Ramos (cell line): ENCODE measurements at regions not wholly inside any gene's neighbourhood (a gene's known extent, or its start where the extent isn't known, plus 50 kb on each side); places are given as distances from the start of the nearest gene placed in this dataset.

Experiments
- in situ Hi-C: fragments of 300-500 bp; cut with MboI; formaldehyde crosslinking; loops from one replicate; pipeline ENCODE4 v1.14.3; 2022; ENCODE audit warnings: low sequenced_read_pairs; ENCODE audit not compliant: unreplicated experiment

DNA sequence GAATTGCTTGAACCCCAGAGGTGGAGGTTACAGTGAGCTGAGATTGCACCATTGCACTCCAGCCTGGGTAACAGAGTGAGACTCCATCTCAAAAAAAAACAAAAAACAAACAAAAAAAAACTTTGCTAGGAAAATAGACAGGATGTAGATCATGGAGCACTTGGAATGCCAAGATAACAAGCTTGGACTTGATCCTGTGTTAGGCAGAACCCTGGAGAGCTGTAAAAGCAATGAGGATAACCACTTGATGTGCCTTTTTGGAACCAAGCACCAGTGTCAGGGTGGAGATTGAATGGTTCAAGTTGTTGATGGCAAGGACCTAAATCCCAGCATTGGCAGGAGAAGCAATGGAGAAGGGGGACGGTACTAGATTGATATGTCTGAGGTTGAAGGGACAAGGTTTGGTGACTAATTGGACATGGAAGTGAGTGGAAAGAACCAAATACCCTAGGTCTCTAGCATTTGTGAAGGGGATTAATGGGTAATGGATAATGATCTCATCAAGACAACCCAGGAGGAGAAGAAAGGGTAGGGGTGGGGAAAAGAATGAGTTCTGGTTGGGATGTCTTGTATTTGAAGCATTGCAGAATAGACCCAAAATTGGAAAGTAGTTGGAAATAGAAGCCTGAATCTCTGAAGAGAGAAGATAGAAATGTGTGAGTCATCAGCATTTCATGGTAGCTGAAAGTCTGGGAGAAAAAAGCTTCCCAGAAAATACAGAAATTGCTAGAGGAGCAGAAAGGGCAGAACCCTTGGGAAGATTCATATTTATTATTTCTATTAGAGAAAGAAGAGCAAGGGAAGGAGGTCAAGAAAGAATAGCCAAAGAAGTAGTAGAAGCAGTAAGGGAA lies 176.7 kb downstream of the NUAK1 start:
- in situ Hi-C loops: no loop called here

DNA sequence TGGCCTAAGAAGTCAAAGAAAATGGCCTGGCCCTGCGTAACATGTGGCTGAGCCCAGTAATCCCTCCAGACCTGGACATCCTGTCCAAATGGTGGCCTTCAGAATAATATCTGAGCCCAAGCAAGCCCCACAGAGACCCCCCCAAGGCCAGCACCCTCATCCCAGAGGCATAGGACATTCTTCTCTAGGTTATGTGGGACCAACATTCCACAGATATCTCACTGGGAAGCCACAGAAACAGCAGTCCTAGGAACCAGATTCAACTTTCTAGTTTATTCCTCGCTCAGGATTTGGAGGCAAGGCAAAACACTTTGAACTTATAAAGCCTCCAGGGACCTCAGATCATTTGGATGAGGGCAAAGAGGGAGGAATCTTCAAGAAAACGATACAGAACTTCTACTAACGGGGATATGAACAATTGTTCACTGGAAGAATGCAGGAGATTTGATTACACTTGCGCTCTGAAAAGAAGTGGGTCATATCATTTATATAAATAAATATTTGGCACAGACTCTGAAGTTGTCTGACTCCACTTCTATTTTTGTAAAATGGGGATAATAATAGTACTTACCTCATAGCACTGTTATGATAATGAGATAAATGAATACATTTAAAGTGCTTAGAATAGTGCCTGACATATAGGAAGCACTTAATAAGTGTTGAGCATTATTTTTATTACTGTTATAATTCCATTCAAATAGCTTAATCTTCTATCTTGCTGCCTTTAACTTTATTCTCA lies 171.5 kb downstream of the NUAK1 start:
- in situ Hi-C loops: no loop called here

DNA sequence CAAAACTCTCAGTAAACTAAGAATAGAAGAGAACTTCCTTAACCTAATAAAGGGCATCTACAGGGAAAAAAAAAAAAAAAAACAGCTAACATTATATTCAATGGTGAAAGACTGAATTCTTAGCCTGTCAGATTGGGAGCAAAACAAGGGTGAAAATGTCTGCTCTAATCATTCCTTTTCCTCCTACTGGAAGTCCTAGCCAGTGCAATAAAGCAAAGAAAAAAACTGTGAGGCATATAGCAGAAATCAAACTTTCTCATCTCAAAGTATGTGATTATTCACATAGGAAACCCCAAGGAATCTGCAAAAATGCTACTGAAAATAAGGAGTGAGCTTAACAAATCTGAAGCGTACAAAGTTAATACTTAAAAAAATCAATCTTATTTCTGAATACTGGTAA lies 170.7 kb downstream of the NUAK1 start:
- in situ Hi-C loops: no loop called here

DNA sequence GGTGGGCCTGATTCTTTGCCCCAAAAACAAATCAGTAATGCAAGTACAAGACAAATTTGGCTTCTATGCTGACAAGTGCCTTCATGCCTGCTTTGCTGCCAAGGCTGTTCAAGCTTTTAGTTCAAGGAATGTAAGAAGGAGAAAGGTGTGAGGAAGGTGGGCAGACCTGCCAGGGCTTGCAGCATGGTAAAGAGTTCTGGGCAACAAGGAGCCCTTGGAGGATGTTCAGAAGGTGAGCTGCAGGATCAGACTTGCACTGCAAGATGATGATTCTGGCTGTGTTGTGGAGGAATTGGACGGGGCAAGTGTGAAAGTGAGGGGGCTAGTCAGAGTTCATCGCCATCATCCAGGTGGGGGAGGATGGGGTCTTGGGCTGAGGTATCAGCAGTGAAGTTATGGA lies 167.9 kb downstream of the NUAK1 start:
- in situ Hi-C loops: no loop called here

DNA sequence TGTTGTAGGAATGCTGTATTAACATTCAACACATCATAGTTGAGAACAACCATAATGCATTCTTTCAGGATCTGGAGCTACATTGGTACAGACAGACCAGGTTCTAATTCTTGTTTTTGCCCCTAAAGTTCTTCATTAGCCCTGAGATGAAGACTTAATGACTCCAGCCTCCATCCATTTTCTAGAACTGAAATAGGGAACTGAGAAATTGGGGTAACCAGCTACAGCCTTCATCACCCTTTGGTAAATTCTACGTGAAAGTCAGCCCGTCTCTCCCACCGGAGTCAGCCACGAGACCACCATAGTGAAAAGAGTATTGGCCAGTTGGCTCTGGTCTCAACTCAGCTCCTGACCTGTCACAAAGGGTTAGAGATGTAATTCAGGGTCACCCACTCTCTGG lies 164.0 kb downstream of the NUAK1 start:
- in situ Hi-C loops: no loop called here

DNA sequence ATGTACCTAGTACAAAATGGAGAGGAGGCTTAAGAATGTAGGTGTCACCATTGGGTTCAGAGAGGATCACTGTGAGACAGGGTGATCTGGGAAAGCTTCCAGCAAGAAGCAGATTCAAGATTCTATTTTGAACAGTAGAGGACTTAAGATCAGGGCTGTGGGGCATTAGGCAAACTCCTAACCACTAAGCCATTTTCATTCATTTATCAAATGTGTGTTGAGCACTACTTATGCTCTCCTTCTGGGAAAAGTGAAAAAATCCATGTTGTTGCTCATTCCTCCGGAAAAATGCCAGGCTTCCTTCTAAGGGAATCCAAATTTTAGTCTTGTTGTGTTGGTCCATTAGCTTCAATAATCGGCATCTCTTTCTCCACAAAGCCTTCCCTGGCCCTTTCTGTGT lies 163.4 kb downstream of the NUAK1 start:
- in situ Hi-C loops: no loop called here

DNA sequence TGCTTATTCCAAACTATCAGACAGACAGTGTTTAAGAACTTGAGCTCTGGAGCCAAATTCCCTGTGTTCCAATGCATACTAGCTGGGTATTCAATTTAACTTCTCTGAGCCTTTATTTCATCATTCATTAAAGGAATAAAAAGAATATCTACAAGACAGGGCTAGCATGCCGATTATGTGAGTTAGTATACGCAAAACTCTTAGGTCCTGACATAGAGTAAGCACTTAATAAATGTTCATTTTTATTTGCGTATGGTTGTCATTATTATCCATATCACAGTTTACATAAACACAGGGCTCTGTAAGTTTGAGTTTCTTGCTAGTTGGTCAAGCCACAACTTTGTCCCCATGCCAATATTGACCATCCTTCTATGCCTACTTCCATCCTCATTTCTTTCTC lies 161.5 kb downstream of the NUAK1 start:
- in situ Hi-C loops: no loop called here

DNA sequence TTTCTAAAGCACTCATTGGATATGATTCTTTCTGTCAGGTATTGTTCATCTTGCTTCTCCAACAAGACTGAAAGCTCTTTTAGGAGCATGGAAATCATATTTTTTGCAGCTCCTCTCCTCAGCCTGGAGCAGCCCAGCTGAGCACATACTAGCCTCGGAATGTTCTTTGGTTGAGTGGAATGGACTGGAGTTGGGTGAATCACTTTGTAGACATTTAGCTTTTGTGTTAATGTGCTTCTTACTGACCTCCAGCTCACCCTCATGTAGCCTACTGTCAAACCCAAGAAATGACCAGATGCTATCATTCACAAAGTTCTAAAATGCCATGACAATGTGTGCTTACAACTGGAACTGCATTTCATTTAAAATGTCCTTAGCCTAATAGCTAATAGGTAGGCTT lies 161.1 kb downstream of the NUAK1 start:
- in situ Hi-C loops: no loop called here

DNA sequence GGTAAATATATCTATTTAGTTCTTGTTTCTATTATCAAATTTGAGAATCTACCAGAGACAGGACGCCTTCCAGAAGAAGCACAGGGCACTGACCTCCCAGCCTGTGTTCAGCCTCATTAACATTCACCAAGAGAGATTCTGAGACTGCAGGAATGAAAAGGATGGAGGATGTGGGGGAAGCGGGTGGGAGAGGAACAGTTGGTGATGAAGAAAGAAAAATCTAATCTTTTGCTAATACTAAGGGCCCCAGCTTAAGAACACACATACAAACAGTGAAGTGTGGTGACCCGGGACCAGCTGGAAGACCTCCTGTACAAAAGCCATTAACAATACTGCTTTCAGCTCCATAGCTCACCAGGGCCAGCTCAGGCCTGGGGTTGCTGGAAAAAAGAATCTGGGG lies 160.5 kb downstream of the NUAK1 start:
- in situ Hi-C loops: no loop called here

DNA sequence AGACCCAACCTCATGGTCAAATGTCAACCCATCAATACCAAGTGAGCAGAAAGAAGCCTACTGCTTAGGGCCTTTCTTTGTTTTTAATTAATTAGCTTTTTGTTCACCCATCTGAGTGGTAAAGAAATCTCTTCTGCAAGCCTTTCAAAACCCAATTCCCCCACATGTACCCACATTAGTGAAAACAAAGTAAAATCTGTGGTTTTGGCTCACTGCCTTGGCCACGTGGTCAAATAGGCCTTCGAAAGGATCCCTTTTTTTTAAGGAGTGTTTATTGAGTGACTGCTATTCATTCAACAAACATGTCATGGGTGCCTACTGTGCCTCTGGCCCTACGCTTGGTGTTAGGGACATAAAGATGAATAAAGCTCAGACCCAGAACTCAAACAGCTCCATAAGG lies 160.1 kb downstream of the NUAK1 start:
- in situ Hi-C loops: no loop called here

DNA sequence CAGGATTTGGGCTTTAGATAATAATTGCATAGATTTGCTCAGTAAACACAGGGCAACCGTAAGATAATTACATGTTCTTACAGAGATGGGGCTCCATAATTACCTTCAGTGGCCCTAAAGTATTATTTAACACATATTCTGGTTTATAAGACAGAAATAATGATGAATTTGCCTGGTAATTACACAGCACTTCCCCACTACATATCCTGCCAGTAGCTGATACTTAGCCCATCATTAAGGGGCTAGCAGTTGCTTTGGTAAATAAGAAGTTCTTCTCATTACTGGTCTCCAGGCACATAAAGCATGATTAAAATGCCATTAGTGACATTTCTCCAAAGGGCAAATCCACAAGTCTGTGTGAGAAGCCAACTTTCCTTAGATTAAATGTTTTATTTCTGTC lies 158.7 kb downstream of the NUAK1 start:
- in situ Hi-C loops: no loop called here

DNA sequence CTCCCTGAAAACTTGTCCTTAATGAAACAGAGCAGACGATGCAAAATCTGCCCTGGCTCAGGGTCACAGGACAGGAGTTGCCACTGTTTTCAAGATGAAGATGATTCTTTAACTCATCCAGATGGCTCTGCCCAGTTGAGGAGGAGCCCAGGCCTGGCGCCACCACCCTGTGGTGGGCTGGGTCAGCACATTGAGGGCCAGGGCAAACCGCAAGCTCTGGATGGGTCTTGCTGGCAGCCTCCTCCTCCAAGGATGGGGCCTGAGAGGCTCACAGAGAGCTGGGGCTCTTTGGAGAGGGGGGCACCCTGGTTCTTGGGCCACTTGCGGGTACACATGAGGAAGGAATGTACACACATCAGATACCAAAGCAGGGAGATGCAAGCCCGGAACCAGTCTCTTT lies 158.2 kb downstream of the NUAK1 start:
- in situ Hi-C loops: no loop called here

DNA sequence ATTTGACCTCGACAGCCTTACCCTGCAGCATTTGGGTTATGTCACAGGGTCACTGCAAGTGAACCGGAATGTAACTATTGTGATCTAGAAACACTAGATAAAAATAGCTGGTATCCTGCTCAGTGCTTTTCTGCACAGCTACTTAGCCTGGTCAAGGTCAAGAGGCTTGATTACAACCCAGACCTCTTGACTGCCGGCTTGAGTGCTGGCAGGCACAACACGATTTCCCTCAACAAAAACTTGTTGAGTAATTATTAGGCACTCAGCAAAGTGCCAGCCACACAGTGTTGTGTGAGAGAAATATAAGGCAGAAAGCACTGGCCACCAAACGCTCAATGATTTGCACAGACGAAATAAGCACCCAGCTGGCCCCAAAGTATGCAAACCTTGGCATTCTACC lies 156.7 kb downstream of the NUAK1 start:
- in situ Hi-C loops: no loop called here

DNA sequence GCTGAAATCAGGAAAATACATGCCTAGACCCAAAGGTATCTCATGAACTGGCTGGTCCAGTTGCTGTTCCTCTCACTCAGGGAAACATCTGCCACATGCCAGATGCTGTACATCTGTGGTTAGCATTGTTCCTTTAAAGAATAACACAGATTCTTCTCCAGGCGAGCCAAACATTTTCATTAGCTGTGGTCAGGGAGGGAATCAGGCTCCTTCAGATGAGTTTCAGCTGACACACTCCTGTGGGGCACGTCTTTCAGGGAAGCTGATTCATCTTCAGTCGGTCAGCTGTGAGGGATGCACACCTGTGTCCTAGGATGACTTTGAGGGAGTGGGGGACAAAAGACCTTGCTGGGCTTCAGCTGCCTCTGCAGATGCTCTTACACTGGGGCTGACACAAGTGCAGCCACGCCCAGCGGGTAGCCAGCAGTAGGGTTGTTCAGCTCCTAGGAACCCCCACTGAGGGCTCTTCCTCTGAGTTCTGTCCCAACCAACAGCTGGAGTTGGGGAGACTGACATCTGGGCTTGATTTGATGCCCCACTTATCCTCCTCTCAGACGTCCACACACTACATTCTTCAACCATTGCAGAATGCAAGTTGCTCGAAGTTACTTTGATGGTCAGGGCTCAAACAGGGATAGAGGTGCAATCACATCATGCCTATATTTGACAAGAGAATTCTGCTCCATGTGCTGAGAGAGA lies 155.0 kb downstream of the NUAK1 start:
- in situ Hi-C loops: no loop called here

DNA sequence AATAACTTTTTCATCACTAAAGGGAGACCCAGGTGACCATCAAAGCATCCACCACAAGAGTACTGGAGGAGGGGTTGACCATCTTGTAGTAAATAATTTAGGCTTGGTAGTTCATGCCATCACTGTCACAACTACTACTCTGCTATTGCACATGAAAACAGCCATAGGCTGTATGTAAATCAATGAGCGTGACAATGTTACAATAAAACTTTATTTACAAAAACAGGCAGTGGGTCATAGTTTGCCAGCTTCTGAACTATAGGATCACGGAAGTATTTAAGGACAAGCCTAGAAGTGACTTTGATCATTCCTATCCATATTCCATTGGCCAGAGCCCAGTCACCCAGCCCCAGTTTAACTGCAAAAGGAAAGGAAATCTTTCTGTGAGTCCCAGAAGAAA lies 153.4 kb downstream of the NUAK1 start:
- in situ Hi-C loops: no loop called here

DNA sequence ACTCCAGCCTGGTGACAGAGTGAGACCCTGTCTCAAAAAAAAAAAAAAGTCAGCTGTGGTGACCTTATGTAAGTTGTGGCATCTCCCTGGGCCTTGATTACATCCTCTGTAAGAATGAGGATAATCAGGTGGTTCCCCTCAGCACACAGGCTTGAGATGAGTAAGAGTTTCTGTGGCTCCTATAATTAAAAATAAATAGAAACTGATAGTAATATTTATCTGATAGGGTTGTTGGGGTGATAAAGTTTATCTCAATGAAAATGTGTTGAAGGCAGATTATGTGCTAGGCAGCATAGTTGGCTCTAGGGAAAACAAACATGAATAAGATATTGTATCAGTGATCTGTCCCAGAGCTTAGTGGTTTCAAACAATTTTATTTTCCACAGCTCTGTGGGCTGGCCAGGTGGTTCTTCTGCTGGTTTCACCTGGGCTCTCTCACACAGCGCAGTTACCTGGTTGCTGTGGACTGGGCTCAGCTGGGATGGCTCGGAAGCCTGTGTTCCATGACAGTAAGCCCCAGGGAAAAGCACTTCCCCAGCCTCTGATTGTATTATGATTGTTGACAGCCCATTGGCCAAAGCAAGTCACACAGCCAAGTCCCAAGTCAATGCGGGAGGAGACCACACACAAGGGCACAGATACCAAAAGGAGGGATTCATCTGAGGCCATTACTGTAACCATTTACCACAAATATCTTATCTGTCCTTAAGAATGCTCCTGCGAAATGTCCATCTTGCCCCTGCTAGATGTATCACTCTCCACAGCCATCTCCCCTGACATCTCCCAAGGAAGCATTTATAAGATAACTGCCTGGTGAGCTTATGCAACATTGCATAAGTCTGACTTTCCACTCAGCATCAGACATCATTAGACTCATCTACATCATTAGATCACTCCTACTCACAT lies 151.7 kb downstream of the NUAK1 start:
- in situ Hi-C loops: no loop called here

DNA sequence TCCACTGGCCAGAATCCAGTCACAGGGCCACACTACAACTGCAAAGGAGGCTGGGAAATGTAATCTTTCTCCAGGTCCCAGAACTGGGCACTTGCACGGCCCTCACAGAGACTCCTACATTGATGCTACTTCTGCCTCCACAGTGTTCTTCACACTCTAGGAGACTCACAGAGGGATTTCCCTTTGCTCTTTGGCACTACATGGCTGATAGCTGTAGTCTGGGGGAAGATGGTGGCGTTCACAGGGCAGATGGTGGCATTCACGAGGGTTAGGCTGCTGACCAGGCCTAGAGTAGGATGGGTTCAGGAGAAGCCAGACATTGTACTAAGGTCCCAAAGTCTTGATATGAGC lies 151.1 kb downstream of the NUAK1 start:
- in situ Hi-C loops: no loop called here

DNA sequence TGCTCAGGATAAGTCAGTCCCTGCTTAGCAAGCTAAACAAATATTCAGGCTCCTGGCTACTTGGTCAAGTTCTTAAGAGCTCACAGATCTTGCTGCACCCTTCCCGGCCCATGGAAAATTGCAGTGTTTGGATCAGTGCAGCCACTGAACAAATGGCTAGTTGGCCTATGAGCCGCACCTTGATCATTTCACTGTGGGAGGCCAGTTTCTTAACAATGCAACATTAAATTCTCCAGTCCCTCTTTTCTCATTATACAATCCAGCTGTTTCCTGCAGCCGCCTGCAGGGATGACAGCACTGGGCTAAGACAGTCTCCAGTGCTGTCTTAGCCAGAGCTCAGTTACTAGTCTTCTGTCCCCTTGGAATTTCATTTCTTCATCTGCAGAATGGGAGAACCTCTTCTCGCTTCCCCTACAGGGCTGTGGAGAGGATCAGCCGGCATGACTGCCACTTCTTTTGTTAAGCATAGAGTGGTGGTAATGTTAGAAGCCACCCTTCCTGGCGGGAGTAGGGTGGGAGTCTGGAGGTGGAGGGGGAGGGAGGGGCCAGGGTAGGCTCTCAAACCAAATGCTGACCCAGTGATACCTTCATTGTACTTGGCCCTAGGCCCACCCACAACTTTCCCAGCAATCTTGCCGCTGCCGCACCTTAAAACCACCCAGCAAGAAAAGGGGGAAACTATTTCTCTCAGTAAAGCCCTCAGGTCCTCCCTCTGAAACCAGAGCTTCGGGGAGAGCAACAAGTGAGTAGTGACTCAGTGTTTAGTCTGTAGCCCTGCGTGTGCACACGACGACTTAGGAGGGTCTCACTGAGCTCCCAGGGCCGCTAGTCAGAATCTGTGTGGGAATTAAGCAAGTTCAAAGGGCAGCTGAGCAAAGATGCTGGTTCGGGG lies 145.7 kb downstream of the NUAK1 start:
- in situ Hi-C loops: no loop called here

DNA sequence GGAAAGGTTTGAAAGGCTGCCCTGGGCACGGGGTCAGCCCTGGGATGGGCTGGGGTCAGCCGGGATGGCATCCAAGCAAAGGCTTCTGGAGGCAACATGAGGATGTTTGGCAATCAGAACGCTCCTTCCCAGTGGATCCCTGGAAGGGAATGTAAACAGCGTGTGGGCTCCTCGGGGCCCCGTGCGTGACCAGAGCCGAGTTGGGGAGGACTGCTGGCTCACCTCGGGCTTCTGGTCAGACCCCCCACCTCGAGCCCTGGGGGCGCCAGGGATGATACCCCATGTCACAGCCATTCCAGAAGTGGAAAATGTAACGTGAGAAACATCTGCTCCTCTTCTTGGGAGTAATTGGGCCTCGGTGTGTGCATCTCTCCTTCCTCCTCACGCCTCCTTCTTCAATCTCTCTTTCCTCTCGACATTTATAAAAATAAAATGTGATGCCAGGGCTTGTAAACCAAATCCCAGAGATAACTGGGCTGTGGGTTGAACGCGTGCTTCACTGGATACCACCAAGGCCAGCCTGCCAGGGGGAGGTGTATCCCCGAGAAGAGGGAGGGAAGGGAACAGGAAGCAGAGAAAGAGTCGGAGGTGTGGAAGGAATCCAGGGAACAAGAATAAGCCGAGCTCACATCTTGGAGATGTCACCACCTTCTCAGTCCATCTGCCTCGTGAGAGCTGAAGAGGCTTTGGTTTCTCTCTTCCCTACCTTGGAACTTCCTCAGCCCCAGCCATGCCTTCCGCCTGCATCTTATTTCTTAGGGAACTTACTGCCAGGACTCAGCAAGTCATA lies 144.8 kb downstream of the NUAK1 start:
- in situ Hi-C loops: no loop called here
